ENCODE measurements at regions not wholly inside any gene's neighbourhood (a gene's known extent, or its start where the extent isn't known, plus 50 kb on each side); places are given as distances from the start of the nearest gene placed in this dataset.

DNA sequence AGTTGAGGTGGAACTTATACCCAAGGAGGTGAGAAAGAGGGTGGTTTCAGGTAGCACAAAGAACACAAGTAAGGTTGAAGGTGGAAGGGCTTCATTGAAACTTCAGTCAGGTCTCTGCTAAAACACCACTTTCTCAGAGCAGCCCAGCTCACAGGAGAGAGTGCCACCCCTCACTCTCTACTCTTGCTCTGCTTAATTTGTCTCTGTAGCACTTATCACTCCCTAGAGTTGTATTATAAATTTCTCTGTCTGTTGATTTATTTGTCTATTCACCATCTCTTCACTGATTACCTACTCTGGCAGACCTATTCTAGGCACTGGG is 353.8 kb upstream of the CNR1 start:
- Histone ChIP-seq H3K79me2 (ENCODE audit: insufficient read depth, low read length) (no peaks in the 10 kb centered on the region), H3K4me2 (ENCODE audit: insufficient read depth, insufficient read length, low read length) (no peak overlapping the region), H3K79me1 (ENCODE audit: insufficient read depth, low read depth, low read length, poor library complexity, severe bottlenecking) (no peaks in the 10 kb centered on the region), H3K4me1 (ENCODE audit: insufficient read depth, low read length) (no peaks in the 10 kb centered on the region), H3K23me2 (ENCODE audit: insufficient read length, low read depth, low read length, poor library complexity, severe bottlenecking) (no peaks in the 10 kb centered on the region), H3K23ac (ENCODE audit: insufficient read length, low read depth, low read length) (no peak overlapping the region), H4K91ac (ENCODE audit: insufficient read length, low read depth, low read length) (no peak overlapping the region), H3K14ac (ENCODE audit: insufficient read depth, low read length) (no peak overlapping the region), H3K18ac (ENCODE audit: insufficient read length, low read depth, low read length) (no peak overlapping the region), H2BK5ac (ENCODE audit: insufficient read length, low read length) (no peak overlapping the region), H2BK15ac (ENCODE audit: low read depth, low read length) (no peak overlapping the region), H2AFZ (ENCODE audit: low read length) (no peak overlapping the region), H2BK12ac (ENCODE audit: insufficient read length, low read depth, low read length) (no peak overlapping the region), H2BK20ac (ENCODE audit: low read depth, low read length, poor library complexity, severe bottlenecking) (no peak overlapping the region), H3K9ac (ENCODE audit: extremely low read depth, insufficient read length, low read length) (no peak overlapping the region), H2BK120ac (ENCODE audit: low read depth, low read length, poor library complexity, severe bottlenecking) (no peak overlapping the region), H2AK5ac (ENCODE audit: insufficient read length, low read length) (no peak overlapping the region), H3K56ac (ENCODE audit: insufficient read length, low read depth, low read length) (no peak overlapping the region), H4K20me1 (ENCODE audit: control insufficient read depth, insufficient read depth, insufficient read length) (no peaks in the 10 kb centered on the region), H4K5ac (ENCODE audit: insufficient read length, low read depth, low read length) (no peak overlapping the region), H3K27me3 (ENCODE audit: insufficient read depth, low read length) (no peaks in the 10 kb centered on the region), H3T11ph (ENCODE audit: low read length) (no peak overlapping the region), H3K4ac (ENCODE audit: low read depth, low read length) (no peak overlapping the region), H4K8ac (replicated peaks; ENCODE audit: insufficient read length, low read depth, low read length) (no peak overlapping the region), H3K27ac (ENCODE audit: insufficient read length, low read depth, low read length) (no peak overlapping the region), H3K9me3 (ENCODE audit: control insufficient read depth, low read depth, low read length) (no peaks in the 10 kb centered on the region)
- no peak for DNase-seq
- Mint-ChIP-seq H3K4me1 (peaks cover 0 to 7% of the 10 kb centered on the region in 2 experiments; a peak in 1 of 4 replicates), H3K9me3 (peaks cover 0 to 10% of the 10 kb centered on the region in 2 experiments; a peak in 2 of 5 replicates), H3K4me3 (no peak overlapping the region), H3K27me3 (ENCODE audit: low read depth) (no peaks in the 10 kb centered on the region; the same call in 1 of the 2 replicates), H3K36me3 (ENCODE audit: insufficient read depth in 1 of 3, low read depth in 3 of 3) (peaks cover 2 to 4% (median 4%) of the 10 kb centered on the region in 3 experiments; a peak in 3 of 7 replicates), H3K27ac (no peak overlapping the region)
- TF ChIP-seq, protein P1, sequence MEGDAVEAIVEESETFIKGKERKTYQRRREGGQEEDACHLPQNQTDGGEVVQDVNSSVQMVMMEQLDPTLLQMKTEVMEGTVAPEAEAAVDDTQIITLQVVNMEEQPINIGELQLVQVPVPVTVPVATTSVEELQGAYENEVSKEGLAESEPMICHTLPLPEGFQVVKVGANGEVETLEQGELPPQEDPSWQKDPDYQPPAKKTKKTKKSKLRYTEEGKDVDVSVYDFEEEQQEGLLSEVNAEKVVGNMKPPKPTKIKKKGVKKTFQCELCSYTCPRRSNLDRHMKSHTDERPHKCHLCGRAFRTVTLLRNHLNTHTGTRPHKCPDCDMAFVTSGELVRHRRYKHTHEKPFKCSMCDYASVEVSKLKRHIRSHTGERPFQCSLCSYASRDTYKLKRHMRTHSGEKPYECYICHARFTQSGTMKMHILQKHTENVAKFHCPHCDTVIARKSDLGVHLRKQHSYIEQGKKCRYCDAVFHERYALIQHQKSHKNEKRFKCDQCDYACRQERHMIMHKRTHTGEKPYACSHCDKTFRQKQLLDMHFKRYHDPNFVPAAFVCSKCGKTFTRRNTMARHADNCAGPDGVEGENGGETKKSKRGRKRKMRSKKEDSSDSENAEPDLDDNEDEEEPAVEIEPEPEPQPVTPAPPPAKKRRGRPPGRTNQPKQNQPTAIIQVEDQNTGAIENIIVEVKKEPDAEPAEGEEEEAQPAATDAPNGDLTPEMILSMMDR (conservative IDR thresholded peaks at IDR 0.05) = no peak

Data from H9 (cell line).